Stimulated activated CD8-positive, alpha-beta memory T cell treated with anti-CD3 and anti-CD28 coated beads, Interleukin-15, amount 100 ng/mL, for 1 hour (primary cell): ENCODE measurements at regions not wholly inside any gene's neighbourhood (a gene's known extent, or its start where the extent isn't known, plus 50 kb on each side); places are given as distances from the start of the nearest gene placed in this dataset.
"Not testable (repeated sequence)": the region's sequence is repeated elsewhere in the genome, so short reads cannot be mapped to it uniquely, and the experiment has no call there.

Source experiments
- DNase-seq: peaks from one replicate; pipeline ENCODE4 v3.0.0-alpha.2; 2020; ENCODE audit warnings: low read depth

DNA sequence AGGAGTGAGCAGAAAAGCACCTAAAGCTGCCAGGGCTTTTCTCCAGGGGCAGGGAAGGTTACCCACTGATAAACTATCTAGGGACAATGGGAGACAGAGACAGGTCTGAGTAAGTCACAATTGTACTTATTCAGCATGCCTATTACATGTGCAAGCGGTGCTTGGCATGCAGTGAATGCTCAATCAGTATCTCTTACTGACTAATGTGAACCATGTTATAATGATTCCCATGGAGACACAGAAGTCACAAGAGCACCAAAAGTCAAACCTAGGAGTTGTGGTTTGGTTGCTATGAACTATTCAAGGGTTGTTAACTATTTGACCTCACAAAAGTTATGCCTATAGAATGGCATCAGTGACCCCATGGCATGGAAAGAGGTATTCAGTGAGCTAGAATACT lies 50.0 kb upstream of the RASGRP1 start:
- no peak for DNase-seq

DNA sequence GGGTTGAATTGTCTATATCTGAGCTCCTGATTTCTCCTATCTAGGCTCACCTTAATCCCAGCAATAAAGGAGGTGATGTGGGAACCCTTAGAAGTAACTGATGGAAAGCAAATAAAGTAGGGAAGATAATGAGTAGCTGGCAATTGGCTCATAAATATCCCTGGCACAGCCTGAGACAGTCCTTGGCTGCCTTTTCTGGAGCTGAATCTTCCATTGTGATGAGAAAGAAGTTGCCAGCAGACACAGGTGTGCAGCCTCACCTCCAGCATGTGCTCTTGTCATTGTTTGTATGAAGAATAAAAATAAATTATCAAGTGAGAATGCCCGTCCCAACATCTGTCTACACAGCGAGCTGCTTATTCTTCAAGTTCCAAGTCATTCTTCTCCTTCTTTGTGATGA lies 53.2 kb upstream of the RASGRP1 start:
- DNase-seq = no peak

DNA sequence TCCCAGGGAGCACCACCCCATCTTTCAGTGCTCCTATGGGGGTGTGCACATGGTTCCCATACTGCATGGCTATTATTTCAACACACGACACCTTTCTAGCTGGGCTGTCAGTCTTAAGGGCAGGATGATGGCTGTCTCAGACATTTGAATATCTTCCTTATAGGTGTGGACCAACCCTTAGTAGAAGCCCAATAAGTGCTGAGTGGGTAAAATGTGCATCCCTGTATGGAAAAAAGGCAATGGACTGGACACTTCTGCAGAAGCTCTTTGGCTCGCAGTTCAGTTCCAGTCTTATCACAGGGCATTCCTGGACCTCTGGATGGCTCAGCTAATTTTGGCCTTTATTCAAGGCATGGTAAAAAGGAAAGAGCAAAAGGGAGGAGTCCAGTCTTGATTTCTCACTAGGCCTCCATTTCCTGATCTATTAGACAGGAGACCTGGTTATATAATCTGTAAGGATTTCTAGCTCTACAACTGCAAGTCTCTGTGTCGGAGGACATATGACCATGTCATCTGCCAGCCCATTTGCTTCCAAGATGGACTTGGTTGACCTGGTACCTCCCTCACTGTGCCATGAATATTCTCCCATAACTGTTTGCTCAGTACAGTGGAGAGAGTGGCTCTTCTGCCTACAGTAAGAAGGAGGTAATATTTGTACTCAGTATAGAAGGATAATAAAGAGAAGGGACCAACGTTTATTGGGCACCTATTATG lies 53.8 kb upstream of the RASGRP1 start:
- no peak for DNase-seq

DNA sequence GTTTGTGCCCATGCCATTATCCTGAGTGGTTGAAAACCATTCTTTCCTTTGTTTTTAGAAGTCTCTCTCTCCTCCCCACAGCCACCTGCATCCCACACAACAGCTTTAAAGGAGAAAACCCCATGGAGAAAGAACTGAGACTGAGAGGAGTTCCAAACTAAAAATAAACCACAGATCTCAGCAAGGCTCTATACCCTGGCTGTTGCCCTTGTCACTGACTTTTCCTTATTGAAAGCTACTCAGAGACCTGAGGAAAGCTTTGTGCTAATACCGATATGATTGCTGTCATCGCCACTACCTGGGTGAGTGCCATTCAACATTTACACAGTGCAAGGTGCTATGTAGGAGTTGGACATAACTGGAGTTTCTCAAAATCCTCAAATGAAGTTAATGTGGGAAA lies 55.5 kb upstream of the RASGRP1 start:
- no peak for DNase-seq

DNA sequence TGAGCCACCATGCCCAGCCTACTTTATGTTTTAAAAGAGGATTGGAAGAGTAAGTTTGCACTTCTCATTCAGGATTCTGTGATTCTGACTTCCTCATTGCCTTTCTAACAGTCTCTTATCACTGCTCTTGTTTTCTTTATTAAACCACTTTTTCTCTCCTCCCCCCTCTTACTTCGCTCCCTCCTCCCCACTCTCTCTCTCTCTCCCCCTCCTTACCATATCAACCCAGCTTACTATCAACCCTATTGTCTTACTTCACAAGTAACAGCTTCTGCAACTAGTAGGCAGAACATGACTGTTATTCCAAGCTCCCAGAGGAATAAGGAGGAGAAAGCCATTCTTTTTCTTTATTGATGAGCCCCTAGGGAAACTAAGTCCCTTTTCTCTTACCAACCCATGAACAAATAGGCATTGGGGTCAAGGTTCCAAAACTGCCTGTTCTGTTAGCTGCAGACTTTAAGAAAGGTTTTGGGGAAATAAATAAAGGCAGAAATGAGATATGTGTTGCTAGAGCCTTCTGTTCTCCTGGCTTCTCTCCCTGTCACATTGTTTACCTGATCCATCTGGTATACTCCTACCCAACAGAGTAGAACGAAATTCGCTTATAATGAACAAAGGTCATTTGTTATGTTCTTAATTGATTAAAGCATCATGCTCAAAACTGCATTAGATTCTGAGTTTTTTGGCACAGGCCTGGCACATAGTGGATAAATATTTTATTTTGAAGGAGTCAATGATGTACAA lies 56.4 kb upstream of the RASGRP1 start:
- no peak for DNase-seq

DNA sequence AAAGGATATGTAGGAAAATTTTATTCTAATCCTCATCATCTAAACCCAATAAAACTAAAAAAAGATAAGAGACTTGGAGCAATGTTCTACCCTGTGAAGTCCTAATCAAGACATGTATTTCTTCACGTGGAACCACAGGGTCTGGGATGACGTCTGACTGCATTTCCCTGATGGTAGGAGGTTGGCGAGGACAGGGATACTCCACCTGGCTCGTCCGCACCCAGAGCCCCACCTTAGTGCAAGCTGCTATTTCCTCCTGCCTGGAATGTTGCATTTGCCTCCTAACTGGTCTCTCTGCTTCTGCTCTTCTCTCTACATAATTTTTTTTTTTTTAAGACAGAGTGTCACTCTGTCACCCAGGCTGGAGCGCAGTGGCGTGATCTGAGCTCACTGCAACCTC lies 57.7 kb upstream of the RASGRP1 start:
- no peak for DNase-seq

DNA sequence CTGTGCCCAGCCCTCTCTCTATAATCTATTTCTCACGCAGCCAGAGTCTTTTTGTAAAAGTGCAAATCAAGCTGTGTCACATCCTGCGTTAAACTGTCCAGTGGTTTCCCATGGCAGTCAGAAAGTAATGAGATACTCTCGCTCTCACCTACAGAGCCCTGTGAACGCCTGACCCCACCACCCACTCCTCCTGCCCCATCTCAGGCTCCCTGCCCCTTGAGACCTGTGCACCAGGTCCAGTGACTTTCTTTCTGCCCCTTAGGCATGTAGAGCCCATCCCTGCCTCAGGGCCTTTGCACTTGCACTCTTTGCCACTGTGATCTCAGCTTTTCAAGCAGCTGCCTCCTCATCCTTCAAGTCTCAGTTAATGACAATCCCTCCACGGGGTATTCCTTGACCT lies 58.3 kb upstream of the RASGRP1 start:
- DNase-seq = no peak

DNA sequence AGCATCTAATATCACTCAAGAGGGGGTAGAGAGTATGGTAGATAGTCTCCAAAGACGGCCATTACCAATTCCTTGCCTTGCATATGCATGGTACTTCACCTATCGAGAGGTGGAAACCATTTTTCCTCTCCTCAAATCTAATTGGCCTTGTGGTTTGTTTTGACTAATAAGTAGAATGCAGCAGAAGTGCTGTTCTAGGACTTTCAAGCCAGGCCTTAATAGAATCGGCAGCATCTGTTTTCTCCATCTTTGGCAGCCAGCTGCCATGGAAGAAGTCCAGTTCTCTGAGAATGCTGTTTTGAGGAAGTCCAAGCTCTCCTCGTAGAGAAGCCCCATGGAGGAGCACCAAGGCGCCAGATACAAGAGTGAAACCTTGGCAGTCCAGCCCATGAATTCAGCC lies 59.1 kb upstream of the RASGRP1 start:
- DNase-seq = no peak

DNA sequence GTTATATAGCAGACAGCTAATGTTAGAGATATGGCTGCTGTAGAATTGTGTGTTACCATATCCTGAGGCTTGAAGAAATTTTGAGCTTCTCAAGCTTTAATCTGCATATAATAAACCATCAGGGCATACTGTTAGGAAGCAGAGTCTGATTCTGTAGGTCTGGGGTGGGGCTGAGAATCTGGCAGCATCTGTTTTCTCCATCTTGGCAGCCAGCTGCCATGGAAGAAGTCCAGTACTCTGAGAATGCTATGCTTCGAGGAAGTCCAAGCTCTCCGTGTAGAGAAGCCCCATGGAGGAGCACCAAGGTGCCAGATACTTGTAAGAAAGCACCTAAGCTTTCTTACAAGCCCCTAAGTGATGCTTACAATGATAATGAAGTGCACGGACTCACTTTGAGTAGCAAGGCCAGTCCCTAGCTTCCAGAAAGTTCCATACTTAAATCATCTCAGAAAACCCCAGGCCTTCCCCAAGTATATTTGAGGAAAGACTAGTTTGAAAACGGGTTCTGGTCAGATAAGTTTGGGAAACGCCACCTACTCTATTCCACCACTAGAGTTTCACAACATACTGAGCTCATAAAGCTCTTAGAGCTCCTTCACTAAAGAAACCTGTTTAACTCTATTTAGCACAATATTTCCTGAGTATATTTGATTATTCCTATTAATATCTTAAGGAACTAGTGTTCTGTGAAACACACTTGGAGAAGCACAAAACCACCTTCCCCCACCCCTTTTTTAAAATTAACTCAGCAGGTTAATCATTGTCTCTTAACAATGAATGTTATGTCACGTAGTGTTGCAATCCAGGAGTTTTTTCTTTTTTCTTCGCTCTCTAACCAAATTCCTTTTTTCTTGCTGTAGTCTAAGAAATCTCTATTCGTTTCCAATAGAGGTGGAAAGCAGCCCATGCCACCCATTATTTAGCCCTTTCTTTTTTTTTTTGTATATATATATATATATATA lies 59.9 kb upstream of the RASGRP1 start:
- no peak for DNase-seq

DNA sequence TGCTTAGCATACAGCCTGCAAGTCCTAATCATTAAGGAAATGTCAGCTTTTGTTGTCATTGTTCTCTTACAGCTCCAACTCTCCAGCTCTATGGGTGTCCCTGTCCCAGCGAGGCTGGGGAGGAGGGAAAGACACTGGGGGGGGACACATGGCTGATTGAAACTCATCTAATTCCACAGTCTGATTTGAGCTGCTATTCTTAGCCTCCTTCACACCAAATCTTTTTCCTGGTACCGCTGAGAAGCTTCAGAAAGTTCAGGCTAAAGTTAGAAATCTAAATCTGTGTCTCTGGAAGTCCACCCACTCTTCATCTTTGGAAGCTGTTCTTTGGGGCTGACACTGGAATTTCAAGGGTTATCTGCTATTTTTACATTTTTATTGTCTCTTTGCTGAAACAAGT lies 61.3 kb upstream of the RASGRP1 start:
- no peak for DNase-seq

DNA sequence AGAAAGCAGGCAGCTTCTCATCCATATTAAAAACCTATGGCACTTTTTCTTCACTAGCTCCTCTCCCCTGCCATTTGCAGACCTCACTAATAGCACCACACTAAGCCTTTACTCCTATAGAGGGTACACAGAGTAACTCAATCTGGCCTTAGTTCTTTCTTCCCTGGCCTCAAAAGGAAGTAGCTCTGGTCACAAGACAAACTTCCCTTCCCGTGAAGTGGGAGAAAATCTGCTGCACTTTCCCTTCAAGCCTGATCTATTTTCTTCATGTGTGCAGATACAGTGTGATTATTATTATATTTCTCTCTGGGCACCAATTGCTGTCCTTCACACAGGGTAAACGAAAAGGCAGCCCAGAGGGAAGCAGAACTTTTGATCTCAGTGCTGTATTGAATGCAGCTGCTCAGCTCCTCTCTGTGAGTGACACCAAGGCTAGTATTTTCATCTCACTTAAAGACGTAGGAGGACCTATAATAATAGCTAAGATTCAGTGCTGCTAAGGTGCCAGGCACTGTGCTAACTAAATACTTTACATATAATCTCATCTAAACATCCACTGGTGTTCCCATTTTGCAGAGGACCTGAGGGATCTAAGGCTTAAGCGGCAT lies 61.9 kb upstream of the RASGRP1 start:
- DNase-seq = no peak

DNA sequence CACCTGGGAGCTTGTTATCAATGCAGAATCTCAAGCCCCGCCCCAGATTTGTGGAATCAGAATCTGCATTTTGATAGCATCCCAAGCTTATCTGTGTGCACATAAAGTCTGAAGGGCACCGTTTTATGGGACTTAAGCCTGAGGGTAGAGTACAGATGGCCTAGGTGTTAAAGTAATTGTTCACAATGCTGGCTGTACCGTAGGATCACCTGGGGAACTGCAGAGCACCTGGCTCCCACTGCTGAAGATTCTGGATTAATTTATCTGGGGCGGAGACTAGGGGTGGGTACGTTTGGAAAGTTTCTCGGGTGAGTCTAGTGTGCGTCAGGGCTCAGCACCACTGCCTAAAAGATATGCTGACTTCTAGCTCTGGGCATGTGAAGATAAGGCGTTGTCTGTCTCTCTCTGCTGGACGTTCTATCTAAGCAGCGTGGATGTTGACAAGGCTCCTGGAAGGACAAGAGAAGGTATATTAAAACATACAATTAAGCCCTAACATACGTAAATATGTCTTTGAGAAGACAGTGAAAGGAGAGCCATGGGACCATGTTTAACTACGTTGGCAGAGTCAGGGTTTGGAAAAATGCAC lies 63.2 kb upstream of the RASGRP1 start:
- DNase-seq = no peak

DNA sequence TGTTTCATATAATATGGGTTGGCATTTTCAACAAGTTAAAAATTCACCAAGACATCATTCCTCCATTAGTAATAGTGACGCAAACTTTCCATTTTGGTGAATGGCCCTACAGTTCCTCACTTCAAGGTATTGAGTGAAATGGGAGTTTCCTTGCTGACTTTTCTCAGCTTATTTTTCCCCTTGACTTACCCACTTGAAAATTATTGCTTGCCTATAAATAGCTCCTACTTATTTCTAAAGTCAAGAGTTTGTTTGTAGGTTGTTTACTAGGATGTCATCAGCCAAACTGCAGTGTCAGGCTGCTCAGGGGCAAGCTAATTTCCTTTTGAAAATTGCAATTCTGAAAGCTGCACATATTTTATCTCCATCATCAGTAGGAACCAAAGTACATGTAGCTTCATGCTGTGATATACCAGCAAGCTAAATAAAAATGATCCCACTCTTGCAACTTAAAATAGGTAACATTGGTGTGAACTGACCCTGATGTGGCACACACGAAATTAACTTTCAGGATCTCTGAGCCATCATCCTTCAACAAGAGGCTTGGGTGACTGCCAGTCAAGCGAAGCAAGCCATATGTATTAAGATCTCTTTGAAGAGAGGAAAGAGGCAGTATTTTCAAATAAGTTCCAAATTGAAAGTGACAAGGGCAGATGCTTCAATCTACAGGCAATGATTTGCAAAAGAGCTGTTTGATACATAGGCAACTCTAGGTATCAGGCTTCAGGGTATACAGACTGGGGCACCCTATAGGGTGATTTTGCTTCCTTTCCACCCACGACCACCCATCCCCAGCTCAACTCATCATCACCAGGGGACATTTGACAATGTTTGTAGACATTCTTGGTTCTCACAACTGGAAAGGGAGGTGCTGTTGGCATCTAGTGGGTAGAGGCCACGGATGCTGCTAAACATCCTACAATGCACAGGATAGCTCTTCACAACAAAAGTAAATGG lies 66.8 kb upstream of the RASGRP1 start:
- DNase-seq = no peak

DNA sequence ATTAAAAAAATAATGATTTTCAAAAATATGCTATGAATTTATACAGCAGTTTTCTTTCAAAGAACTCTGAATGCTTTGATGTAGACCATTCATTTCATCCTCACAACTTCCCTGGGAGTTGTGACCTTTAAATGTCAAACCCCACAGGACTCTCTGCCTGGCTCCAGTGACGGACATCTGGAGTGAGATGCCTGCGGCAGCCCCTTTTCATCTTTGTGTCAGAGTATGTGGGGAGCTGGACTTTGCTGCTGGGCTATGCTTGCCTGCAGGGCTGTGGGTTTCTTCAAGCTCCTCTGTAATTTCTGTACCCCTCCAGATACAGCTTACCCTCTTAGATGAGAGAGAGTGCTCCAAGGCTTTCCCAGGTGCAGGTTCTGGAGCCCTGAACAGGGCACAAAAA lies 70.6 kb upstream of the RASGRP1 start:
- no peak for DNase-seq

DNA sequence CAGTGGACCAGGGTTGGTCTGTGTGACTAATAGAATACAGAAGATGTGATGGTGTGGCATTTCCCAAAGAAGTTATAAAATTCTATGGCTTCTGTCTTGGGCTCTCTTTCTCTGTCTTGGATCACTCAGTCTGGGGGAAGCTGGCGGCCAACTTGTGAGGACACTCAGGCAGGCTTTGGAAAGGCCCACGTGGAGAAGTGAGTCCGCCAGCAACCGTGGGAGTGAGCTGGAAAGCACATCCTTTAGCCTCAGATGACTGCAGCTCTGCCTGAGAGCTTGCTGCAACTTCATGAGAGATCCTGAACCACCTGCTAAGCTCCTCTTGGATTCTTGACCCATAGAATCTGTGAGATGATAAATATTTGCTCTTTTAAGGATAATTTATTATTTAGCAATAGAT lies 72.0 kb upstream of the RASGRP1 start:
- DNase-seq = no peak

DNA sequence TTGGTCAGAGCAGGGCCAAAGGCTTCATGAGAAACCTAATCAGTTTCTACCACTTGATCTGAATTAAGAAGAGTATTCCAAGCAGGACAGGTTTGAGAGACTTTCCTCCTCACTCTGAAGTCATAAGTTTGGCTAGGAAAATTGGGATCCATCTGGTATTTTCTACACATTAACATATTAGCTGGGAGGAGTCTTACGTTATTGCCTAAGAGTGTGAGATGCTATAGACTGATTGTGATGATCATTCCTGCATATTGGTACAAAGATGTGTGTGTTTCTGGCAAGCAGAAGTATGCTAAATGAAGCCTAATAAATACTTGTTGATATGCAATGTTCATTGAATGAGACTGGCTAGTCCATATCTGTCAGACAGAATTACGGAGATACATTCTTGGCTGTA lies 73.5 kb upstream of the RASGRP1 start:
- no peak for DNase-seq

DNA sequence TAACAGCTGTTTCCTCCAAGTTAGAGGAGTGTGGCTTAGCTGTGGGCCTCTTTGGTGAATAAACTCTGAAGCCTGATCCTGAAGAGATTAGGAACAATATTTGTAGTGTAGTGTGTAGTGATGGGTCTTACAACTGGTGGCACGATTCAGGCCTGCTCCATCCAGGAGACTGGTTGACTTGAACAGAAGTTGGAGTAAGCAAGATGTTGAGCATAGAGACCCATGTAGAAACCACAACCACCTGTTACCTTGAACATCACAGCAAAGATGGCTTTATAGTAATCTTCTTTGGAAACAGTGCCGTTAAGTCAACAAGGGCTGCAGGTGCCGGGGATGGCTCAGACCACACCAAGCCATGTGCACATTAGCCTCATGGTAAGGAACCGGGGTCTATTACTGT lies 74.2 kb upstream of the RASGRP1 start:
- DNase-seq = no peak

DNA sequence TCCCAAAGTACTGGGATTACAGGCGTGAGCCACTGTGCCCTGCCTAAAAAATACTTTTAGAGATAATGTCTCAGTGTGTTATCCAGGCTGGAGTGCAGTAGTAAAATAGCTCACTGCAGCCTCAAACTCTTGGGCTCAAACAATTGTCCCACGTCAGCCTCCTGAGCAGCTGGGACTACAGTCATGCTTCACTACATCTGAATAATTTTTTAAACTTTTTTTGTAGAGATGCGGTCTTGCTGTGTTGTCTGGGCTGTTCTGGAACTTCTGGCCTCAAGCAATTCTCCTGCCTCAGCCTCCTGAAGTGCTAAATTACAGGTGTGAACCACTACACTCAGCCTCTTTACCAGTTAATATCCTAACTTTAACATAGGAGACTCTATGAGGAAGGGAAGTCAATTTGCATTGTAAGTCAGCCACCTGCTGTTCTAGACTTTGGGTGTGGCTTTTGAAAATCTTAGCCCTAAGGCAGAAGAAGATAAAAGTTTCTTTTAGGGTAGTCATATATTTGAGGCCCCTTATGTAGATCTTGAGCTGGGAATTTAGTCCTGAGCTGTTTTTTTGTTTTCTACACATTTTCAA lies 78.2 kb upstream of the RASGRP1 start:
- DNase-seq = no peak

DNA sequence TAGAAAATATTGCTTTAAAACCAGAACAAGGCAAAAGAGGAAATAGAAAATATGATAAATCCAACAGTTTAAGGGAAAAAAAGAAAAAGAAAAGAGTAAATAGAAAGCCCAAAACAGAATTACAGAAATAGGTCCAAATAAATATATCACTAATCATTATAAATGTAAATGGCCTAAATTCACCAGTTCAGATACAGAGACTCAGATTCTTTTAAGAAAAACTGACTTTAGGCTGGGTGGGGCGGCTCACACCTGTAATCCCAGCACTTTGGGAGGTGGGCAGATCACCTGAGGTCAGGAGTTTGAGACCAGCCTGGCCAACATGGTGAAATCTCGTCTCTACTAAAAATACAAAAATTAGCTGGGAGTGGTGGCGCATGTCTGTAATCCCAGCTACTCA lies 79.7 kb upstream of the RASGRP1 start:
- DNase-seq = not testable (repeated sequence)

DNA sequence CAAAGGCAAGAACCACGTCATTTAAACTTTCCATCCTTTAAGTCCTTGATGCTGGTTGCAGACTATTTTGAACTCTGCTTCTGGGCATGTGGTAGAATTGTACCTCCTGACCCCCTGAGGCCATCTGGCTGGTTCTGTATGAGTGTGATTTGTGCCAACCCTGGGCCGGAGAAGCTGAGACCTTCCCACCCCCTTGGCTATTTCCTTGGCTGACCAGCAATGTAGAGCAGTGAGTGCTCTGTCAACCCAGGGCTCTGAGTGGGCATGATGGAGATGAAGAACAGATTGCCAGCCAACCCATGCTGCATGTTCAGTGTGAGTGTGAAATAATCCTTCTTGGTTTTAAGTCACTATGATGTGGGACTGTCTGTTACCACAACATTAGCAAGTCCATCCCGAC lies 82.1 kb upstream of the RASGRP1 start:
- no peak for DNase-seq
